B cell (primary cell): ENCODE measurements at regions not wholly inside any gene's neighbourhood (a gene's known extent, or its start where the extent isn't known, plus 50 kb on each side); places are given as distances from the start of the nearest gene placed in this dataset.

Source experiments
- ATAC-seq: fragments of 200-7000 bp; cut with Tn5 transposase; one replicate; pipeline ENCODE4 v1.10.0; 2021; ENCODE audit warnings: low read depth, mild to moderate bottlenecking, moderate number of reproducible peaks, moderate library complexity
- CTCF ChIA-PET: fragments of 350-600 bp; sonication (Branson Sonifier 250); formaldehyde crosslinking; loops from one replicate; lab custom pipeline; 2021; ENCODE audit warnings: antibody characterized with exemption, inconsistent platforms; lab: Charles Lee
- POLR2A ChIA-PET: fragments of 350-600 bp; sonication (Branson Sonifier 250); formaldehyde crosslinking; loops from one replicate; lab custom pipeline; 2021; ENCODE audit warnings: antibody characterized with exemption; lab: Charles Lee
- DNase-seq: peaks from one replicate; pipeline ENCODE4 v3.0.0; 2013
- H2AFZ ChIP-seq: 2 replicates; pipeline ENCODE4 v1.6.1; 2012; ENCODE audit warnings: mild to moderate bottlenecking, low read depth, low read length; ENCODE audit not compliant: insufficient read depth, poor library complexity, severe bottlenecking
- H3K27ac ChIP-seq, 2 donors: 1 replicate in 1 of 2; 2 replicates in 1 of 2; pipeline ENCODE4 v1.5.1; 2012 to 2013; ENCODE audit warnings: low read length in 2 of 2, mild to moderate bottlenecking in 2 of 2, moderate library complexity in 1 of 2
- H3K27me3 ChIP-seq, 4 experiments: fragments of 200-600 bp in 1 of 4; sonication (generic) in 1 of 4; replicated peaks in 1 of 4; 1 replicate in 2 of 4; 2 replicates in 2 of 4; pipeline versions ENCODE4 v1.6.1 to v1.7.0; 2013 to 2016; ENCODE audit warnings: low read length in 3 of 4, mild to moderate bottlenecking in 2 of 4, mixed read lengths in 1 of 4, moderate library complexity in 1 of 4; ENCODE audit not compliant: insufficient read depth in 4 of 4, control insufficient read depth in 3 of 4; ENCODE audit errors: control extremely low read depth in 1 of 4
- H3K36me3 ChIP-seq, 2 experiments: replicated peaks in 1 of 2; 1 replicate in 1 of 2; 2 replicates in 1 of 2; pipeline versions ENCODE4 v1.6.1 to v1.7.1; 2013; ENCODE audit warnings: low read length in 1 of 2; ENCODE audit not compliant: insufficient read depth in 2 of 2, control insufficient read depth in 1 of 2; ENCODE audit errors: control extremely low read depth in 1 of 2, extremely low read depth in 1 of 2
- H3K4me1 ChIP-seq, 2 donors: fragments of 200-600 bp in 1 of 2; sonication (generic) in 1 of 2; 1 replicate in 1 of 2; 2 replicates in 1 of 2; pipeline versions ENCODE4 v1.5.1 to v1.6.1; 2013 to 2017; ENCODE audit warnings: low read length in 2 of 2; ENCODE audit not compliant: control insufficient read depth in 2 of 2, insufficient read depth in 2 of 2
- H3K4me2 ChIP-seq: replicated peaks from 2 replicates; pipeline ENCODE3; 2012; ENCODE audit warnings: mild to moderate bottlenecking, low read depth, low read length; ENCODE audit not compliant: poor library complexity, severe bottlenecking
- H3K4me3 ChIP-seq, 5 experiments: fragments of 200-600 bp in 1 of 5; sonication (generic) in 1 of 5; 1 replicate in 3 of 5; 2 replicates in 2 of 5; pipeline versions ENCODE4 v1.5.1 to v1.7.0; 2011 to 2016; ENCODE audit warnings: low read length in 4 of 5, mild to moderate bottlenecking in 4 of 5, low read depth in 2 of 5, control low read depth in 1 of 5, moderate library complexity in 1 of 5; ENCODE audit not compliant: insufficient read depth in 1 of 5; ENCODE audit errors: control extremely low read depth in 1 of 5, extremely low read depth in 1 of 5
- H3K79me2 ChIP-seq: fragments of 200-600 bp; sonication (generic); one replicate; pipeline ENCODE4 v1.6.0; 2016; ENCODE audit warnings: low read length; ENCODE audit not compliant: control insufficient read depth, insufficient read depth
- H3K9ac ChIP-seq: fragments of 200-600 bp; sonication (generic); 2 replicates; pipeline ENCODE4 v1.6.1; 2017; ENCODE audit warnings: mild to moderate bottlenecking, low read length, moderate library complexity
- H3K9me3 ChIP-seq, 3 donors: one replicate each; pipeline versions ENCODE4 v1.6.1 to v1.7.1; 2013; ENCODE audit warnings: low read length in 2 of 3; ENCODE audit not compliant: control insufficient read depth in 2 of 3, insufficient read depth in 1 of 3; ENCODE audit errors: control extremely low read depth in 1 of 3
- H4K20me1 ChIP-seq: 2 replicates; pipeline ENCODE4 v1.6.0; 2012; ENCODE audit warnings: mild to moderate bottlenecking, low read length; ENCODE audit not compliant: insufficient read depth, control insufficient read depth, poor library complexity, severe bottlenecking
- H3K27ac Mint-ChIP-seq: one replicate; pipeline ENCODE4 v1.8.0; 2021; ENCODE audit warnings: mixed read lengths
- H3K27me3 Mint-ChIP-seq: one replicate; pipeline ENCODE4 v1.8.0; 2021; ENCODE audit warnings: mixed read lengths
- H3K4me1 Mint-ChIP-seq: one replicate; pipeline ENCODE4 v1.8.0; 2021; ENCODE audit warnings: mixed read lengths
- H3K4me3 Mint-ChIP-seq: one replicate; pipeline ENCODE4 v1.8.0; 2021; ENCODE audit warnings: mixed read lengths
- H3K9me3 Mint-ChIP-seq: one replicate; pipeline ENCODE4 v1.8.0; 2022; ENCODE audit warnings: mixed read lengths; ENCODE audit not compliant: insufficient read depth
- EZH2 ChIP-seq: IDR thresholded peaks from 2 replicates; pipeline ENCODE4 v1.6.1; 2012; ENCODE audit warnings: borderline replicate concordance, low read depth, mild to moderate bottlenecking, moderate library complexity, low read length; ENCODE audit not compliant: insufficient read depth, poor library complexity, severe bottlenecking
- WGBS: methylation state at CpG from one replicate; pipeline ENCODE4 v1.1.5; 2013; ENCODE audit warnings: missing lambda C conversion rate; ENCODE audit not compliant: insufficient coverage; 5-methylcytosine and 5-hydroxymethylcytosine counted together
- intact Hi-C: fragments of 100-400 bp; cut with micrococcal nuclease; formaldehyde crosslinking; loops from one replicate; pipeline ENCODE4 v1.10.0; 2022
- TF ChIP-seq, protein P1 (sequence below): fragments of 200-600 bp; IDR thresholded peaks from one replicate; pipeline ENCODE4 v1.8.0; 2022; ENCODE audit warnings: antibody characterized with exemption, mild to moderate bottlenecking

DNA sequence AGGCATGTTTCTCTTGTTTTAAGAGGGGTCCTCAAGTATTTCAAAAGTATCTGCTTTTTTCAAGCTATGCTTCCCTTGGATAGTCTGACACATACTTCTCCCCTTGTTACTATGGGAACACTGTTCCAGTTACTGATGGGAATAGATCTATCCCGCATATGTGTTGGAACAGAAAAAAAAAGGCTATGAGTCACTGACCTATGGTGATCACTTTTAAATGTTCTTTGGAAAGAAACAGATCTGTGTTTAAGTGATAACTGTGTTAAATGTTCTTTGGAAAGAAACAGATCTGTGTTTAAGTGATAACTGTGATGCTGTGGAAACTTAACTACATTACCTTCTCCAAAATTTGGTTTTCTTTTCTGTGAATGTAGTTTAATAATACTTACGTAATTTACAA lies 303.2 kb downstream of the TEX13C start:
- Mint-ChIP-seq H3K4me3 (no peak overlapping the region), H3K4me1 (no peaks in the 10 kb centered on the region), H3K9me3 (no peaks in the 10 kb centered on the region), H3K27me3 (no peaks in the 10 kb centered on the region), H3K27ac (no peak overlapping the region)
- no peak overlapping the region for H3K4me2 ChIP-seq
- no peak for TF ChIP-seq EZH2
- TF ChIP-seq, protein P1, sequence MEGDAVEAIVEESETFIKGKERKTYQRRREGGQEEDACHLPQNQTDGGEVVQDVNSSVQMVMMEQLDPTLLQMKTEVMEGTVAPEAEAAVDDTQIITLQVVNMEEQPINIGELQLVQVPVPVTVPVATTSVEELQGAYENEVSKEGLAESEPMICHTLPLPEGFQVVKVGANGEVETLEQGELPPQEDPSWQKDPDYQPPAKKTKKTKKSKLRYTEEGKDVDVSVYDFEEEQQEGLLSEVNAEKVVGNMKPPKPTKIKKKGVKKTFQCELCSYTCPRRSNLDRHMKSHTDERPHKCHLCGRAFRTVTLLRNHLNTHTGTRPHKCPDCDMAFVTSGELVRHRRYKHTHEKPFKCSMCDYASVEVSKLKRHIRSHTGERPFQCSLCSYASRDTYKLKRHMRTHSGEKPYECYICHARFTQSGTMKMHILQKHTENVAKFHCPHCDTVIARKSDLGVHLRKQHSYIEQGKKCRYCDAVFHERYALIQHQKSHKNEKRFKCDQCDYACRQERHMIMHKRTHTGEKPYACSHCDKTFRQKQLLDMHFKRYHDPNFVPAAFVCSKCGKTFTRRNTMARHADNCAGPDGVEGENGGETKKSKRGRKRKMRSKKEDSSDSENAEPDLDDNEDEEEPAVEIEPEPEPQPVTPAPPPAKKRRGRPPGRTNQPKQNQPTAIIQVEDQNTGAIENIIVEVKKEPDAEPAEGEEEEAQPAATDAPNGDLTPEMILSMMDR, result no peak
- intact Hi-C loops, result no loop called here
- no peak overlapping the region for H3K27ac ChIP-seq
- H4K20me1 ChIP-seq, result no peaks in the 10 kb centered on the region
- H3K79me2 ChIP-seq, result no peaks in the 10 kb centered on the region
- H3K9ac ChIP-seq, result no peak overlapping the region
- H3K9me3 ChIP-seq, result no peaks in the 10 kb centered on the region
- H3K27me3 ChIP-seq, result no peaks in the 10 kb centered on the region
- no peak for ATAC-seq
- H3K4me3 ChIP-seq, result no peak overlapping the region
- no CpG with 5 or more reads among the region's 2 CpGs for WGBS
- CTCF ChIA-PET, result no interaction called here
- no peaks in the 10 kb centered on the region for H3K36me3 ChIP-seq
- H3K4me1 ChIP-seq, result no peaks in the 10 kb centered on the region
- no peak overlapping the region for H2AFZ ChIP-seq
- no peak for DNase-seq
- POLR2A ChIA-PET, result no interaction called here

DNA sequence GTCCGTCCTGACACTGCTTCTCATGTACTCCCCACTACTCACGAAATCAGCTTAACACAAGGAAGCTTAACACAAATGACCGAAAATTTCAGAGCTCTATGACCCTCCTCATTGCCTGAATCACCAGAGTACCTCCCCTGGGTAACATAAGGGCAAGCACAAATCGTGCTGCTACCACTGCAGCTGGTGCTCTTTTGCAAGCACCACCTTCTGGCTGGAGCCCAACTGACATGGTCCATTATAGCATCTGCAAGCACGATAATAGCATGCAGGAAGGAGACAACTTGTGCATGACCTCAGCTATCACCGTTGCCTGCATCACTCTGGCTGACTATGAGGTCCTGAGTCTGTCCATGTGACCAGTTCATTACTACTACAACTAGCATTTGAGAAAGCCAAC lies 308.0 kb downstream of the TEX13C start:
- H3K79me2 ChIP-seq, result no peaks in the 10 kb centered on the region
- H3K27ac ChIP-seq, result no peak overlapping the region
- H3K9me3 Mint-ChIP-seq, result no peaks in the 10 kb centered on the region
- intact Hi-C loops, result no loop called here
- no peak for ATAC-seq
- H3K4me3 Mint-ChIP-seq, result no peak overlapping the region
- H3K9ac ChIP-seq, result no peak overlapping the region
- H3K4me1 ChIP-seq, result no peaks in the 10 kb centered on the region
- DNase-seq, result no peak
- no peak for TF ChIP-seq EZH2
- TF ChIP-seq, protein P1, result no peak
- H3K4me2 ChIP-seq, result no peak overlapping the region
- CTCF ChIA-PET, result no interaction called here
- no peaks in the 10 kb centered on the region for H3K27me3 ChIP-seq
- H3K27me3 Mint-ChIP-seq, result no peaks in the 10 kb centered on the region
- no peak overlapping the region for H3K4me3 ChIP-seq
- H3K9me3 ChIP-seq, result no peaks in the 10 kb centered on the region
- no peaks in the 10 kb centered on the region for H3K4me1 Mint-ChIP-seq
- WGBS, result 84% methylated on average over 4 of the region's 6 CpGs
- no peaks in the 10 kb centered on the region for H3K36me3 ChIP-seq
- no peak overlapping the region for H2AFZ ChIP-seq
- no peak overlapping the region for H3K27ac Mint-ChIP-seq
- no peaks in the 10 kb centered on the region for H4K20me1 ChIP-seq
- POLR2A ChIA-PET, result no interaction called here
